HCT116 (cell line): ENCODE measurements at regions not wholly inside any gene's neighbourhood (a gene's known extent, or its start where the extent isn't known, plus 50 kb on each side); places are given as distances from the start of the nearest gene placed in this dataset.

Source experiments
- CTCF ChIP-seq, 3 experiments: fragments of 200-600 bp in 1 of 3; sonication (generic) in 1 of 3; IDR thresholded peaks in 2 of 3; conservative IDR thresholded peaks in 1 of 3; 2 replicates each; pipeline ENCODE4 v1.5.1; 2012 to 2017; ENCODE audit warnings: low read depth in 2 of 3, low read length in 2 of 3, antibody characterized with exemption in 1 of 3, borderline replicate concordance in 1 of 3, control low read depth in 1 of 3, mild to moderate bottlenecking in 1 of 3, mixed read lengths in 1 of 3, mixed run types in 1 of 3, moderate library complexity in 1 of 3; ENCODE audit not compliant: insufficient read depth in 1 of 3
- JUND ChIP-seq: IDR thresholded peaks from 2 replicates; pipeline ENCODE4 v1.6.1; 2012
- POLR2AphosphoS5 ChIP-seq: IDR thresholded peaks from 2 replicates; pipeline ENCODE4 v1.6.1; 2011; ENCODE audit warnings: mild to moderate bottlenecking, low read depth, low read length, moderate library complexity
- TCF7L2 ChIP-seq: IDR thresholded peaks from 2 replicates; pipeline ENCODE4 v1.7.0; 2011; ENCODE audit warnings: borderline replicate concordance, inconsistent platforms; ENCODE audit not compliant: insufficient read depth, insufficient read length; ENCODE audit errors: extremely low read depth
- YY1 ChIP-seq: IDR thresholded peaks from 2 replicates; pipeline ENCODE4 v1.6.1; 2011; ENCODE audit warnings: low read length, low read depth, moderate library complexity, mild to moderate bottlenecking; ENCODE audit not compliant: insufficient replicate concordance; ENCODE audit errors: extremely low read depth

- no peak for TF ChIP-seq JUND
- TF ChIP-seq CTCF (IDR thresholded peaks at IDR 0.05 in 2 of 3, conservative IDR thresholded peaks at IDR 0.05 in 1 of 3; ENCODE audit: borderline replicate concordance in 1 of 3, insufficient read depth in 1 of 3, low read depth in 2 of 3, low read length in 2 of 3), result no peak
- no peak for TF ChIP-seq TCF7L2
- TF ChIP-seq POLR2AphosphoS5, result no peak
- TF ChIP-seq YY1, result no peak
Measured at GRCh38 chr2:161031511-161031910, 128.7 kb upstream of the TANK start.
